HCT116 (cell line): ENCODE measurements at regions not wholly inside any gene's neighbourhood (a gene's known extent, or its start where the extent isn't known, plus 50 kb on each side); places are given as distances from the start of the nearest gene placed in this dataset.

Experiments used
- ATAC-seq: fragments of 200-7000 bp; cut with Tn5 transposase; 2 replicates; pipeline ENCODE4 v1.9.1; 2020; ENCODE audit warnings: mild to moderate bottlenecking, moderate library complexity
- BruUV-seq: library from RNA; stranded (reverse); fragments of 400-500 nt; replicated peaks from 2 replicates; lab custom pipeline; 2021; lab: Mats Ljungman, UMichigan
- CTCF ChIA-PET: fragments of 300-600 bp; sonication (Branson Sonifier 250); formaldehyde crosslinking; loops from one replicate; lab custom pipeline; 2021; ENCODE audit warnings: antibody characterized with exemption; lab: Charles Lee
- POLR2A ChIA-PET: fragments of 300-600, 350-600 bp; sonication (Branson Sonifier 250); formaldehyde crosslinking; loops from one replicate; lab custom pipeline; 2021; ENCODE audit warnings: antibody characterized with exemption; lab: Charles Lee
- RAD21 ChIA-PET, 2 experiments: fragments of 300-600 bp; sonication (Branson Sonifier 250); formaldehyde crosslinking; loops; one replicate each; lab custom pipeline; 2023; ENCODE audit warnings: low total read pairs in 2 of 2; ENCODE audit not compliant: uncharacterized antibody in 2 of 2, unreplicated experiment in 2 of 2, low non-redundant PET in 1 of 2; lab: Charles Lee
- DNase-seq: peaks from one replicate; pipeline ENCODE4 v3.0.0-alpha.2; 2010; ENCODE audit warnings: low read depth, low spot score
- H2AFZ ChIP-seq: fragments of 200-600 bp; shearing (Covaris generic), sonication (generic); 2 replicates; pipeline ENCODE4 v1.6.1; 2017; ENCODE audit warnings: low read depth, mixed run types, mixed read lengths, antibody characterized with exemption, low read length; ENCODE audit not compliant: poor library complexity, severe bottlenecking
- H3K27ac ChIP-seq: 2 replicates; pipeline ENCODE4 v1.5.1; 2012; ENCODE audit warnings: low read depth, low read length
- H3K27me3 ChIP-seq: fragments of 200-600 bp; sonication (generic); 2 replicates; pipeline ENCODE4 v1.6.1; 2016; ENCODE audit warnings: mixed run types, low read length, mixed read lengths; ENCODE audit not compliant: insufficient read depth
- H3K36me3 ChIP-seq, 2 experiments: fragments of 200-500 bp in 1 of 2; fragments of 200-600 bp in 1 of 2; sonication (Bioruptor generic) in 1 of 2; sonication (generic) in 1 of 2; 2 replicates each; pipeline versions ENCODE4 v1.5.1 to v1.6.1; 2014 to 2016; ENCODE audit warnings: low read length in 2 of 2, inconsistent platforms in 1 of 2, mixed read lengths in 1 of 2, mixed run types in 1 of 2; ENCODE audit not compliant: insufficient read depth in 2 of 2, control insufficient read depth in 1 of 2
- H3K4me1 ChIP-seq, 2 experiments: fragments of 200-600 bp in 1 of 2; sonication (generic) in 1 of 2; 2 replicates each; pipeline versions ENCODE4 v1.5.1 to v1.6.1; 2012 to 2017; ENCODE audit warnings: low read length in 2 of 2, inconsistent platforms in 1 of 2, mild to moderate bottlenecking in 1 of 2, mixed read lengths in 1 of 2, mixed run types in 1 of 2, moderate library complexity in 1 of 2; ENCODE audit not compliant: insufficient read depth in 2 of 2, control insufficient read depth in 1 of 2
- H3K4me2 ChIP-seq: fragments of 200-600 bp; sonication (generic); 2 replicates; pipeline ENCODE4 v1.6.1; 2017; ENCODE audit warnings: mixed run types, low read length, mixed read lengths
- H3K4me3 ChIP-seq, 2 experiments: fragments of 200-600 bp in 1 of 2; sonication (generic) in 1 of 2; replicated peaks in 1 of 2; 2 replicates each; pipeline ENCODE4 v1.5.1; 2011 to 2016; ENCODE audit warnings: low read length in 2 of 2, control low read depth in 1 of 2, low read depth in 1 of 2, mild to moderate bottlenecking in 1 of 2, mixed read lengths in 1 of 2, mixed run types in 1 of 2
- H3K79me2 ChIP-seq: fragments of 200-600 bp; sonication (generic); 2 replicates; pipeline ENCODE4 v1.6.1; 2017; ENCODE audit warnings: mild to moderate bottlenecking, mixed run types, low read length, moderate library complexity, mixed read lengths; ENCODE audit not compliant: insufficient read depth
- H3K9ac ChIP-seq: fragments of 200-600 bp; sonication (generic); 2 replicates; pipeline ENCODE4 v1.6.1; 2016; ENCODE audit warnings: low read length, mixed read lengths
- H3K9me2 ChIP-seq: fragments of 200-600 bp; sonication (generic), shearing (Covaris generic); 2 replicates; pipeline ENCODE4 v1.6.1; 2017; ENCODE audit warnings: mixed run types, mild to moderate bottlenecking, moderate library complexity; ENCODE audit not compliant: insufficient read depth
- H3K9me3 ChIP-seq, 2 experiments: fragments of 200-500 bp in 1 of 2; fragments of 200-600 bp in 1 of 2; sonication (Bioruptor generic) in 1 of 2; sonication (generic) in 1 of 2; 2 replicates each; pipeline ENCODE4 v1.6.1; 2014 to 2017; ENCODE audit warnings: low read length in 2 of 2, mixed read lengths in 2 of 2, inconsistent platforms in 1 of 2, low read depth in 1 of 2, mild to moderate bottlenecking in 1 of 2, mixed run types in 1 of 2, moderate library complexity in 1 of 2; ENCODE audit not compliant: control insufficient read depth in 1 of 2, insufficient read depth in 1 of 2
- H4K20me1 ChIP-seq: fragments of 200-600 bp; sonication (generic), shearing (Covaris generic); 2 replicates; pipeline ENCODE4 v1.6.1; 2017; ENCODE audit warnings: mixed run types, mild to moderate bottlenecking, moderate library complexity; ENCODE audit not compliant: insufficient read depth
- CBX3 ChIP-seq: IDR thresholded peaks from 2 replicates; pipeline ENCODE4 v1.6.1; 2012; ENCODE audit warnings: low read depth
- EZH2 ChIP-seq: fragments of 200-600 bp; sonication (generic); IDR thresholded peaks from 2 replicates; pipeline ENCODE4 v1.6.1; 2017; ENCODE audit warnings: antibody characterized with exemption, mixed run types
- EZH2phosphoT487 ChIP-seq: fragments of 200-600 bp; IDR thresholded peaks from 2 replicates; pipeline ENCODE4 v1.6.1; 2018; ENCODE audit warnings: antibody characterized with exemption, borderline replicate concordance
- FOSL1 ChIP-seq: IDR thresholded peaks from 2 replicates; pipeline ENCODE4 v1.6.1; 2012; ENCODE audit warnings: low read depth
- JUND ChIP-seq: IDR thresholded peaks from 2 replicates; pipeline ENCODE4 v1.6.1; 2012
- REST ChIP-seq: IDR thresholded peaks from 2 replicates; pipeline ENCODE4 v1.6.1; 2012; ENCODE audit warnings: low read depth
- ZNF274 ChIP-seq: fragments of 200-500 bp; sonication (Bioruptor generic); IDR thresholded peaks from 2 replicates; pipeline ENCODE4 v1.6.1; 2014; ENCODE audit warnings: mild to moderate bottlenecking, low read depth, low read length, inconsistent platforms
- intact Hi-C: fragments of 100-400 bp; cut with micrococcal nuclease; formaldehyde crosslinking; loops from 2 replicates; pipeline ENCODE4 v1.10.0; 2022

GRCh38 chr14:28542040-28542439 lies 224.5 kb upstream of the FOXG1 start:
- H3K9me3 ChIP-seq: peaks cover 2 to 10% of the 10 kb centered on the region in 2 experiments; a peak in 2 of 4 replicates

More at GRCh38 chr14:28542040-28542439, 224.5 kb upstream of the FOXG1 start:
- no peak for ATAC-seq
- TF ChIP-seq EZH2 (no peak), JUND (no peak), ZNF274 (no peak), EZH2phosphoT487 (no peak), FOSL1 (no peak), CBX3 (no peak), REST (no peak)
- TF ChIP-seq, all 23 proteins: peak for 0
- no peaks in the 10 kb centered on the region for H3K27me3 ChIP-seq
- intact Hi-C loops: no loop called here
- H3K4me3 ChIP-seq: no peak overlapping the region
- RAD21 ChIA-PET: no interaction called here
- no peak overlapping the region for H3K4me2 ChIP-seq
- H2AFZ ChIP-seq: no peak overlapping the region
- no peaks in the 10 kb centered on the region for H3K4me1 ChIP-seq
- H3K9ac ChIP-seq: no peak overlapping the region
- no TSS peak for BruUV-seq
- DNase-seq: no peak
- POLR2A ChIA-PET: no interaction called here
- CTCF ChIA-PET: no interaction called here
- H3K27ac ChIP-seq: no peak overlapping the region
- no peaks in the 10 kb centered on the region for H3K79me2 ChIP-seq
- H3K9me2 ChIP-seq: no peaks in the 10 kb centered on the region
- no peaks in the 10 kb centered on the region for H4K20me1 ChIP-seq
- H3K36me3 ChIP-seq: no peaks in the 10 kb centered on the region
